A549 (cell line): ENCODE measurements at regions not wholly inside any gene's neighbourhood (a gene's known extent, or its start where the extent isn't known, plus 50 kb on each side); places are given as distances from the start of the nearest gene placed in this dataset.

ENCODE experiments used
- ATAC-seq, 2 experiments: fragments of 200-7000 bp in 1 of 2; fragments of >200 bp in 1 of 2; cut with Nextera tagmentation in 1 of 2; cut with Tn5 transposase in 1 of 2; 3 replicates each; pipeline versions ENCODE4 v1.8.0 to v1.9.1; 2018 to 2020; ENCODE audit warnings: mild to moderate bottlenecking in 1 of 2, moderate library complexity in 1 of 2
- CTCF ChIA-PET: fragments of 300-600 bp; sonication (Branson Sonifier 250); formaldehyde crosslinking; extraction: SDS; loops from one replicate; lab custom pipeline; 2021; ENCODE audit warnings: antibody characterized with exemption, inconsistent platforms; lab: Yijun Ruan, JAX
- POLR2A ChIA-PET: fragments of 350-600 bp; formaldehyde crosslinking; extraction: SDS; loops from one replicate; lab custom pipeline; 2021; ENCODE audit warnings: antibody characterized with exemption, inconsistent platforms; lab: Yijun Ruan, JAX
- DNase-seq, 2 experiments: peaks; one replicate each; pipeline versions ENCODE4 v3.0.0 to v3.0.0-alpha.2; 2011 to 2016; ENCODE audit warnings: low read depth in 1 of 2, low spot score in 1 of 2
- FAIRE-seq: peaks from 2 replicates; lab custom pipeline; 2011; peaks lifted over from hg19 to GRCh38; lab: Jason Lieb, UNC
- H3K27ac ChIP-seq, 2 experiments: fragments of >200 bp; sonication (Bioruptor Twin); formaldehyde crosslinking; 3 replicates each; pipeline ENCODE4 v1.5.1; 2016 to 2017
- H3K4me1 ChIP-seq: fragments of >200 bp; sonication (Bioruptor Twin); formaldehyde crosslinking; 3 replicates; pipeline ENCODE4 v1.6.1; 2016
- H3K4me2 ChIP-seq: fragments of >200 bp; sonication (Bioruptor Twin); formaldehyde crosslinking; 3 replicates; pipeline ENCODE4 v1.6.1; 2016
- H3K4me3 ChIP-seq: fragments of >200 bp; sonication (Bioruptor Twin); formaldehyde crosslinking; 3 replicates; pipeline ENCODE4 v1.5.1; 2016
- H3K9me3 ChIP-seq: fragments of >200 bp; sonication (Bioruptor Twin); formaldehyde crosslinking; 3 replicates; pipeline ENCODE4 v1.6.1; 2016
- ATOH8 ChIP-seq: fragments of 250-450 bp; sonication (Bioruptor Pico); IDR thresholded peaks from 2 replicates; pipeline ENCODE4 v1.5.0; 2020; ENCODE audit warnings: low read depth, mild to moderate bottlenecking, moderate library complexity
- BCL3 ChIP-seq: fragments of >200 bp; sonication (Bioruptor Twin); formaldehyde crosslinking; IDR thresholded peaks from 3 replicates; pipeline ENCODE4 v1.6.1; 2016
- CHD4 ChIP-seq: fragments of 200-600 bp; sonication (generic); IDR thresholded peaks from 2 replicates; pipeline ENCODE4 v1.6.1; 2016; ENCODE audit warnings: antibody characterized with exemption, mild to moderate bottlenecking, borderline replicate concordance
- EHF ChIP-seq: fragments of 250-450 bp; sonication (Bioruptor Pico); IDR thresholded peaks from 2 replicates; pipeline ENCODE4 v1.5.0; 2020; ENCODE audit warnings: mild to moderate bottlenecking
- EHMT2 ChIP-seq: fragments of 200-600 bp; sonication (generic); IDR thresholded peaks from 2 replicates; pipeline ENCODE4 v1.6.1; 2016; ENCODE audit warnings: antibody characterized with exemption, low read depth, mild to moderate bottlenecking, moderate library complexity
- EP300 ChIP-seq, 2 experiments: fragments of >200 bp; sonication (Bioruptor Twin); formaldehyde crosslinking; IDR thresholded peaks; 2 replicates in 1 of 2; 3 replicates in 1 of 2; pipeline ENCODE4 v1.6.1; 2016 to 2017
- FOSL2 ChIP-seq, 2 experiments: fragments of 450-650 bp in 1 of 2; fragments of >200 bp in 1 of 2; sonication (Bioruptor Twin) in 1 of 2; formaldehyde crosslinking; IDR thresholded peaks; 2 replicates each; pipeline versions ENCODE4 v1.5.0 to v1.6.1; 2016 to 2020; ENCODE audit warnings: mild to moderate bottlenecking in 1 of 2, moderate library complexity in 1 of 2
- FOXS1 ChIP-seq: fragments of 250-450 bp; sonication (Bioruptor Pico); IDR thresholded peaks from 2 replicates; pipeline ENCODE4 v1.5.0; 2020; ENCODE audit warnings: mild to moderate bottlenecking, moderate library complexity
- HDAC2 ChIP-seq: fragments of 200-600 bp; sonication (generic); IDR thresholded peaks from 2 replicates; pipeline ENCODE4 v1.6.1; 2016
- HES2 ChIP-seq: fragments of >200 bp; sonication (Bioruptor Twin); formaldehyde crosslinking; IDR thresholded peaks from 2 replicates; pipeline ENCODE4 v1.6.1; 2016
- HEYL ChIP-seq: fragments of 250-450 bp; sonication (Bioruptor Pico); IDR thresholded peaks from 2 replicates; pipeline ENCODE4 v1.8.0; 2021; ENCODE audit warnings: mild to moderate bottlenecking, moderate library complexity
- HOXA7 ChIP-seq: fragments of 250-450 bp; sonication (Bioruptor Pico); IDR thresholded peaks from 2 replicates; pipeline ENCODE4 v1.5.0; 2020; ENCODE audit warnings: mild to moderate bottlenecking, moderate library complexity
- HOXB5 ChIP-seq: fragments of 250-450 bp; sonication (Bioruptor Pico); IDR thresholded peaks from 2 replicates; pipeline ENCODE4 v1.5.0; 2020; ENCODE audit warnings: mild to moderate bottlenecking, moderate library complexity
- JUN ChIP-seq, 2 experiments: fragments of >200 bp; sonication (Bioruptor Twin); formaldehyde crosslinking; IDR thresholded peaks; 2 replicates in 1 of 2; 3 replicates in 1 of 2; pipeline ENCODE4 v1.6.1; 2016 to 2017
- JUNB ChIP-seq: fragments of >200 bp; sonication (Bioruptor Twin); formaldehyde crosslinking; IDR thresholded peaks from 2 replicates; pipeline ENCODE4 v1.6.1; 2016
- KDM1A ChIP-seq: fragments of 200-600 bp; sonication (generic); IDR thresholded peaks from 2 replicates; pipeline ENCODE4 v1.6.1; 2016; ENCODE audit warnings: low read depth, mild to moderate bottlenecking
- MAFK ChIP-seq: fragments of 450-650 bp; IDR thresholded peaks from 2 replicates; pipeline ENCODE4 v1.6.1; 2014; ENCODE audit not compliant: partially characterized antibody
- MAX ChIP-seq: IDR thresholded peaks from 2 replicates; pipeline ENCODE4 v1.6.1; 2012
- MAZ ChIP-seq: fragments of 150-350 bp; IDR thresholded peaks from 2 replicates; pipeline ENCODE4 v1.6.1; 2014; ENCODE audit warnings: antibody characterized with exemption, low read depth, low read length, borderline replicate concordance
- NFE2L2 ChIP-seq: fragments of 150-350 bp; conservative IDR thresholded peaks from 2 replicates; pipeline ENCODE4 v1.6.1; 2014; ENCODE audit warnings: low read length
- NPAS2 ChIP-seq: fragments of 250-450 bp; sonication (Bioruptor Pico); IDR thresholded peaks from 2 replicates; pipeline ENCODE4 v1.8.0; 2022; ENCODE audit warnings: mild to moderate bottlenecking, moderate library complexity, borderline replicate concordance
- NR3C1 ChIP-seq: fragments of >200 bp; sonication (Bioruptor Twin); formaldehyde crosslinking; IDR thresholded peaks from 3 replicates; pipeline ENCODE4 v1.6.1; 2017
- PBX3 ChIP-seq: IDR thresholded peaks from 2 replicates; pipeline ENCODE4 v1.6.1; 2012
- POLR2A ChIP-seq: IDR thresholded peaks from 2 replicates; pipeline ENCODE4 v1.6.1; 2012; ENCODE audit warnings: mild to moderate bottlenecking, low read length
- POLR2AphosphoS2 ChIP-seq: conservative IDR thresholded peaks from 2 replicates; pipeline ENCODE4 v1.6.1; 2012; ENCODE audit warnings: low read length, improper control_type of control experiment, inconsistent platforms
- RNF2 ChIP-seq: fragments of 200-600 bp; sonication (generic); IDR thresholded peaks from 2 replicates; pipeline ENCODE4 v1.6.1; 2016; ENCODE audit warnings: low read depth, mild to moderate bottlenecking, antibody characterized with exemption, moderate library complexity, borderline replicate concordance
- SMC3 ChIP-seq: fragments of >200 bp; sonication (Bioruptor Twin); formaldehyde crosslinking; IDR thresholded peaks from 3 replicates; pipeline ENCODE4 v1.6.1; 2018; ENCODE audit warnings: inconsistent platforms
- USF2 ChIP-seq: fragments of 450-650 bp; IDR thresholded peaks from 2 replicates; pipeline ENCODE4 v1.6.1; 2014; ENCODE audit warnings: antibody characterized with exemption
- ZFP36 ChIP-seq: fragments of 450-650 bp; IDR thresholded peaks from 2 replicates; pipeline ENCODE4 v1.6.1; 2014; ENCODE audit warnings: borderline replicate concordance; ENCODE audit not compliant: partially characterized antibody
- WGBS: methylation state at CpG from one replicate; pipeline ENCODE4 v1.1.6; 2017; ENCODE audit errors: missing lambda C conversion rate; 5-methylcytosine and 5-hydroxymethylcytosine counted together

- ATAC-seq (no peak), DNase-seq (no peak), FAIRE-seq (no peak)
- H3K27ac ChIP-seq: no peak overlapping the region
- ChIA-PET CTCF (no interaction called here), POLR2A (no interaction called here)
- TF ChIP-seq NFE2L2 (no peak), HOXB5 (CRISPR knock-in tag) (no peak), NPAS2 (CRISPR knock-in tag) (no peak), POLR2A (no peak), MAX (no peak), BCL3 (no peak), MAZ (no peak), EP300 (IDR thresholded peaks at IDR 0.05) (no peak), RNF2 (no peak), MAFK (no peak), EHF (no peak), NR3C1 (no peak), PBX3 (no peak), USF2 (no peak), ATOH8 (no peak)
- no peaks in the 10 kb centered on the region for H3K4me1 ChIP-seq
- H3K4me2 ChIP-seq: no peak overlapping the region
- H3K9me3 ChIP-seq: no peaks in the 10 kb centered on the region
- H3K4me3 ChIP-seq: no peak overlapping the region
- WGBS: 26% methylated on average over 8 of the region's 8 CpGs
Observed at GRCh38 chr10:128277267-128277840, 151.1 kb upstream of the MKI67 start.

- H3K27ac ChIP-seq: no peak overlapping the region
- CTCF ChIA-PET: no interaction called here
- no peak overlapping the region for H3K4me2 ChIP-seq
- no peak overlapping the region for H3K4me3 ChIP-seq
- H3K4me1 ChIP-seq: no peaks in the 10 kb centered on the region
- POLR2A ChIA-PET: no interaction called here
- no peaks in the 10 kb centered on the region for H3K9me3 ChIP-seq
- DNase-seq: no peak
- FAIRE-seq: no peak
- 0% methylated on average over 4 of the region's 7 CpGs for WGBS
- no peak for TF ChIP-seq MAFK
- no peak for ATAC-seq
Observed at GRCh38 chr10:128278362-128278761, 152.1 kb upstream of the MKI67 start.

- TF ChIP-seq ATOH8 (no peak), ZFP36 (no peak), HOXA7 (CRISPR knock-in tag) (no peak), FOSL2 (IDR thresholded peaks at IDR 0.05) (no peak), FOSL2 (CRISPR knock-in tag; IDR thresholded peaks at IDR 0.05) (no peak), KDM1A (no peak), HES2 (no peak), POLR2AphosphoS2 (no peak), CHD4 (no peak), NPAS2 (CRISPR knock-in tag) (no peak), JUNB (no peak), SMC3 (no peak), NR3C1 (no peak), EHMT2 (no peak), PBX3 (no peak), EHF (no peak), JUN (IDR thresholded peaks at IDR 0.05) (no peak), HDAC2 (no peak), HEYL (CRISPR knock-in tag) (no peak), FOXS1 (CRISPR knock-in tag) (no peak)
- H3K4me3 ChIP-seq: no peak overlapping the region
- H3K4me1 ChIP-seq: no peaks in the 10 kb centered on the region
- ATAC-seq (peak in 1 of 2 experiments; percentile 57; a peak in 1 of 6 replicates), FAIRE-seq (no peak), DNase-seq (no peak)
- WGBS: 2% methylated on average over 2 of the region's 2 CpGs
- no peak overlapping the region for H3K27ac ChIP-seq
- POLR2A ChIA-PET: no interaction called here
- CTCF ChIA-PET: interaction anchor here (1.0 to 1.5 kb wide), 2 partner anchors 9 to 16 kb away, joined by 3 to 5 read pairs; no protein-coding TSS in a partner anchor
- no peak overlapping the region for H3K4me2 ChIP-seq
- H3K9me3 ChIP-seq: no peaks in the 10 kb centered on the region
Observed at GRCh38 chr10:128280271-128280670, 154.0 kb upstream of the MKI67 start.
